ENCODE measurements at regions not wholly inside any gene's neighbourhood (a gene's known extent, or its start where the extent isn't known, plus 50 kb on each side); places are given as distances from the start of the nearest gene placed in this dataset.
A peak's percentile ranks its signal among the peaks of the same experiment; 100 is the strongest.

DNA sequence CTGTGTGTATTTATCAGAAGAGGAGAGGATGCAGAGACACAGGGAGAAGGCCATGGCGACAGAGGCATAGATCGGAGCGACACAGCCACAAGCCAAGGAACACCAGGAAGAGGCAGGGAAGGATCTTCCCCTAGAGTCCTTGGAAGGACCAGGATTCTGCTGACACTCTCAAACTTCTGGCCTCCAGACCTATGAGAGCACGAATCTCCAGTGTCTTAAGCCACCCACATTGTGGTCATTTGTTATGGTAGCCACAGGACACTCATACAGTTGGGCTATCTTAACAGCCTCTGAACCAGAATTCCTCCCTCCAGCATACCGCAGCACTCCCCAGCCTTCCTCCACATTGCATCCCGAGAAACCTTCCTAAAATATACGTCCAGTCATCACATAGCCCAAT is 367.0 kb upstream of the MGMT start:
- DNase-seq, result no peak

DNA sequence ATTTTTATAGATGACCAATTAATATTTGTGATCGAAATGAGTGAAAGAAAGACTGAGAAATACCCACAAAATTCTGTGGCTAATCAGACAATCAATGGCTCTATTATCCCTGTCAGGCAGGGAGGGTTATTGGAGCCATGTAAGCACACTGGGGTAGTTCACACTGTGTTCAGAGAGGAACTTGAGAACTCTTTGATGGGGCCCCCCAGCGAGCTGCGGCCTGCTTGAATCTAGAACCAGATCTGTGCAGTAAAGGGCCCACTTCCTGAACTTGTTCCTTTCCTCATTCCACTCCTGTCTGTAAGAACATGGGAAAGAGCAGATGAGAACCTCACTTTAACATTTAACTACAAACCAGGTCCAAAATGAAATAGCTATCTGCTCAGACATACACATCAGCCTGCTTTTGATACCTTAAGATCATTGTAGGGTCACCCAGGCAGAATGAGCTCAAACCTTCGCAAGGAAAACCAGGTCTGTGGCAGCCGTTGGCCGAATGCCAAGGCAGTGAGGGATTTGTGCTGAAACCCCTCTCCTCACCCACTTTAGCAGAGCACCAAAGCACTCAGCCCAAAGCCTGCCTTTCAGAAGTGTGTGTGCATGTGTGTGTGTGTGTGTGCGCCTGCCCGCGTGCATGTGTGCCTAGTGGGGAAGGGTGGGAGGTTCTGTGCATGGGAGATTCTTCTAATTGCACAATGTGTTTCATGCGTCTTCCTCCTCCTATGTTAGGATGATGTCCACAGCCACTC is 365.6 kb upstream of the MGMT start:
- DNase-seq, result peak in 1 of 3 donors; percentile 14

DNA sequence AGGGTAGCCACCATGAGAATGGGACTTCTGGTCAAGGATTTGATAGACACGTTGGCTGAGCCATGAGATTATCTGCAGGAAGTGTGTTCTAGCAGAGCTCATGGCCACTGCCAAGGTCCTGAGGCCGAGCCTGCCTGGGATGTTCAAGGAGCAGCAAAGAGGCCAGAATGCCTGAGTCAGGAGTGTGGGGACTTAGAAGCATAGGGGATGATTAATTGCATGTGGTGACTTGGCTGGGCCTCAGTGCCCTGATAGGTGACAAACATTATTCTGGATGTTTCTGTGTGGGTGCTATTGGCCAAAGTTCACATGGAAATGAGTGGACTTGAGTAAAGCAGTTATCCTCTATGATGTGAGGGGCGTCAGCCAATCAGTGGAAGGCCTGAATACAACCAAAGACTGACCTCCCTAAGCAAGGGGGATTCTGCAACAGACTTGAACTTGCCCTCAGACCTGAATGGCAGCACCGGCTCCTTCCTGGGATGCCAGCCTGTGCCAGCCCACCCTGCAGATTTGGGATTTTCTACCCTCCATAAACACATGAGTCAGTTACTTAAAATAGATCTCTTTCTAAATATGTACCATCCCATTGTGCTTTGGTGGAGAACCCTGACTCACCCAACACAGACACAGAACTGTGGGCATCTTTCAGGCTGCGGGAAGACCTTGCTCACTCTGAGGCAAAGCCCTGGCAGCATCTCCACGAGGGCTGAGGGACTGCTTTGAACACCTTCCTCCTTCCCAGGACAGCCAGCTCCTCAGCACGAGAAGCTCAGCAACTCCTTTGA is 363.9 kb upstream of the MGMT start:
- DNase-seq, result no peak

GRCh38 chr10:129104266-129105045 is 362.6 kb upstream of the MGMT start:
- DNase-seq, result no peak

GRCh38 chr10:129105266-129105665 is 361.8 kb upstream of the MGMT start:
- peak in 2 of 3 donors; percentile 12 to 17 for DNase-seq

DNA sequence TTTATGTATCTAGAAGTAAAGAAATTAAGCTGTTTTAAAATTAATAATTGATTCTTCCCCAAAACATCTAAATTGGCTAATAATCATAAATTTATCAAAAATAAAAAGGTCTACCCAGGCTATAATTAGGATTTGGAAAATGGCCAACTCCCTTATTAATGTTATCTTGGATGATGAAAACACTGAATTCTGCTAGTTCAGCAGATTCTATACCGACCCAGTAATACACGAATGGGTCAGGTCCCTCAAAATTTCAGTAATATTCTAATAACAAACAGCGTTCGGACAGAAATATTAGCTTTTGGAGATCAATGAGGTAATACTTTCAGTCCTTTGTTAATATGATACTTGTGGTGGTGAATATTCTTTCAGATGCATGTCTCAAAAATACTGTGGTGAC is 360.7 kb upstream of the MGMT start:
- no peak for DNase-seq

DNA sequence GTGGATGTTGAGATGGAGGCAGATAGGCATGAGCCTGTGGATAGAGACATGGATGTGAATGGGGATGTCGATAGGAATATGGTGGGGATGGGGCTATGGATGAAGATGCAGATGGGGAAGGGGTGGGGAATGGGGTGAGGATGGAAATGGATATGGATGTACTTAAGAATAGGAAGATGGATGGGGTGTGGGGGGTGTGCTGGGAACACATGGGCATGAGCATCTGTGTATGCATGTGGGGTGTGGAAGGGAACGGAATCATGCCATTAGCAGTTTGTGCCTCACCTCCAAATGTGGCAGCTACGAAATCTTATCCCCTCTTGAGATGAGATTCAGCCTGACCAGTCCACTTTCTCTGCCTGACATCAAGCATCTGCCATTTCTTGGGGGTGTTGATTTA is 359.5 kb upstream of the MGMT start:
- DNase-seq, result no peak

DNA sequence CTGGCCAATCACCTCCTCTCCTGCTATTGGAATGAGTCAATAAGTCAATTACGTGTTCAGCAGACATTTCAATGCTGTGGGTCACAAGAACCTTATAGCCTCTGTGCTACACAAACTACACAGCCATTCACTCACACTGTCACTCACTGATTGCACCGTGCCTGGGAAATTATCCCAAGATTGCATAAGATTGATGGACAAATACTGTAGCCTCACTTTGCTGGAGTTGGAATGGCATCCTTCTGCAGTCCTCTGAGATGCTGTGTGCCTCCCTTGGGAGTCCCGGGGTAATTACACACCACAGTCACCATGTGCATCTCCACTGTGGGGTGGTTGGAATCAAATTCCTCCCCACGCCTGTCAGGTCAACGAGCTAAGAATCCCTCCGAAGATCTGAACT is 358.7 kb upstream of the MGMT start:
- no peak for DNase-seq

DNA sequence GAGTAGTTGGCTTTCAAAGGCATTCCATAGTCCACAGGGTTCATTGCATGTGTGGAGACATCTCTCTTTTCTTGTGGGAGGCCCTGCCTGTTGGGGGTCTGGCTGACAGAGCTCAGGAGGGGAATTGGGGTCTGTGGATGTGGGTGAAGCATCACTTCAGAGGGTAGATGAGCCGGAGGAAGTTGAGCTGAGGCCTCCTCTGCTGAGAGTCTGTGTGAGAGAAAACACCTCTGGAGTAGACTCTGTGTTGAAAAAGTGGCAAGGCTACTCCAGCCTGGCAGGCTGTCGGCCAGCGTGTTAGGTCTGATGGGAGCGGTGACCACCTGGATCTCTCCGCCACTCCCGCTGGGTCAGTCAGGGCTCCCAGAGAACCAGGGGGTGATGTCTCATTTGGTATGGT is 358.0 kb upstream of the MGMT start:
- no peak for DNase-seq

DNA sequence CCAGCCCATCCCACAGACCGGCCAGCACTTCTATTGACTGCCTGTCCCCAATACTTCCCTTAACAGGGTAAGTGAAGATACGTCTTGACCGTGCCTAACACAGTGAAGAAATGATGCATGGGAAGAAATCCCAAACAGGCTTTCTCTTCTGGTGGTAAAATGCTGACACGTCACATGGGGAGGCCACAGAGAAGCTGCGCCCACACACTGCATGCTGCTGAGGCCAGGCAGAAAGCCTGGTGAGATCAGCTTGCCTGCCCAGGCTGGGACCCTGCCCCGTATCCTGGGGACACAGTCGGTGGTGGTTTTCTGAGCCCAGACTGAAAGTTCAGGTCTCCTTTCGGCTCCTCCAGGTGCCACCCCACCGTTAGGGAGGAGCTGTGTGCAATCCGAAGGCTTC is 356.3 kb upstream of the MGMT start:
- DNase-seq, result no peak

GRCh38 chr10:129111922-129112321 is 355.1 kb upstream of the MGMT start:
- no peak for DNase-seq

DNA sequence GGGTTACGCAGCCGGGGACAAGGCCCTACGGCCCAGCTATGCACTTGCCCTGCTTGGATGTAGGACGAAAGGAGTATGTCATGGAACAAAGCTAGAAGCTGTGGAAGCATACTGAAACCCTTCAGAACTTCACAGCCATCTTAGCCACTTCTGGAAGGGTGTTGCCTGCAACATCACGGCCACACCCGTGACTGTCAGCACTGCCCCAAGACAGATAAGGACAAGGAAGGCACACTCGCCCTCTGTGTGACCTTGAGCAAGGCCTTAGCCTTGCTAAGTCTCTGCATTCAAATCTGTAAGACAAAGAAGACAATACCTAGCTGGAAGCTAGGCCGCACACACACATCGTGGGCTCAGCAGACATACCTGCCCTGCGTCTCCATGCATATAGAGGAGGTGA is 352.5 kb upstream of the MGMT start:
- no peak for DNase-seq

DNA sequence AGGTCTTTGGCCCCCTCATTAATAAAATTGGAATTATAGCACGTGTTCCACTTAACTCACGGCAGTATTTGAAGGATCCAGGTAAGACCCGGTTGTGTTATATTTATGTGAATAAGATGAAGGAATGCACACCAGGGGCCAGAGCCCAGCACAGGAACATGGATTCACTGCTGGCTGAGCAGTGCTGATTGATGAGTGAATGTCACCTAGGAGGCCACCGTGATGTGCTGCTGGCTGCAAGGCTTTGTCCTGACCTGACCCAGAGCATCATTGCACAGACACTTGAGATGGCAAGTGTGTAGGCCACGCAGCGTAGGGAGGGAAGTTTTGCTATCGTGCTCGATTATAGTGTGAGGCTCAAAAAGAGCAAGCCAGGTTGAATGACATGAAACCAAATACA is 350.7 kb upstream of the MGMT start:
- no peak for DNase-seq

GRCh38 chr10:129120441-129120840 is 346.6 kb upstream of the MGMT start:
- no peak for DNase-seq

DNA sequence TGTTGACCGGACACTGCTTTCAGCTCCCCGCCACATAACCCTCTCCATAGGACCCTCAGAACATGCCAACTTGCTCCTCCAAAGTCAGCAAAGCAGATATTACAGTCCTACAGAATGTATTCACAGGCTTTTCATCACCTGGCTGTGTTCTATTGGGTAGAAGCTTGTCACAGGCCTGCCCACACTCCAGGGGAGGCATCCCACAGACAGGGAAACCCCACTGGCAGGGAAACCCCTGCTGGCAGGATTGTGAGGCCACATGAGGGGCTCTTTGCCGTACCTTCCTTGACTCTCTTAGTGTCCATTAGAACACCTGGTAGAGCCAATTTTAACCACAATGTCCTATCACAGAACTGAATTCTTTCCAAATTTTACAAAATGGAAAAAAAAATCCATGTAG is 344.2 kb upstream of the MGMT start:
- no peak for DNase-seq

GRCh38 chr10:129123428-129123827 is 343.6 kb upstream of the MGMT start:
- peak in 1 of 3 donors; percentile 33 for DNase-seq

DNA sequence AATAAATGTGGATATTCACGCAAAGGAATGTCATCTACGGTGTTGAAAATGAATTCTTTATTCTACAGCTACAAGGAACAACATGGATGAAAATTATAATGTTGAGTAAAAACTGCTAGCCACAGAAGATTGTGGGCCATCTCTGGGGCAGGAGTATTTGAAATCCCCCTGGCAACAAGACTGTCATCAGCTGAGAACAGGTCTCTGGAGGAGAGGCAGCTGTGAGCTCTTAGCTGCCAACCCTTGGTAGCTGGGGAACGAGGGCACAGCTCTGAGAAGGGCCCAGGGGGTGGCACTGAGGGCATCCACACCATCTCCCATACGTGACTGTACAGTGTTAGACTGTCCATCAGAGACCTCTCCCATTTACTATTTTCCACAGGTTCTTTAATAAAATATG is 340.1 kb upstream of the MGMT start:
- DNase-seq, result no peak

DNA sequence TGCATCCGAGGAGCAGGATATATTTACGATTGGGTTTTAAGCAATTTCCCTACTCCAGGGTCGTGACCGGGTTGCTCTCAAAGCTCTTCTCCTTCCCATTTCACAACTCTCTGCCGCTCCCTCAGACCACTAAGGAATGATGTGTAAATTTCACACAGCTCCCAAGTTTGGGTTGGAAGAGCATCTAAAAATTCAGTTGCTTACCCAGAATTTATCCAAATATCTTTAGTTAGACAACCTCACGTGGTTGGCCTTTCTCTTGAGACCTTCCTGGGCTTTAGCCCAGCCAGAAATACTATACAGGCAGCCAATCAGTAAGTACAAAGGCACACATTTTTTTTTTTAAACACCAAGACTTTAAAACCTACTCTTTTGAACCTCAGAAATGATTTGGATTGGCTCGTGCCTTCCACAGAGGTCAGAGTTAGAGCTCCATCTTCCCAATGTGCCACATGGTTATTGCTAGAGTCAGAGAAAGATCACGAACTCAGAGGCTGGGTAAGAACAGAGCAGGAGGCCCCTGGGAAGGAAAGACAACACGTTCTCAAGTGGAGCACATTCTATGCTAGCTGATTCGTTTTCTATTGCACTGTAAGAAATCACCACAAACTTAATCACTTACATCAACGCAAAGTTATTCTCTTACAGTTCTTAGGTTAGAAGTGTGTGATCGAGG is 335.4 kb upstream of the MGMT start:
- DNase-seq, result peak; percentile 65 to 92 (median 81)

GRCh38 chr10:129133856-129134255 is 333.2 kb upstream of the MGMT start:
- DNase-seq, result no peak

- no peak for DNase-seq
These were observed 332.7 kb upstream of the MGMT start for GRCh38 chr10:129134371-129134770.

DNA sequence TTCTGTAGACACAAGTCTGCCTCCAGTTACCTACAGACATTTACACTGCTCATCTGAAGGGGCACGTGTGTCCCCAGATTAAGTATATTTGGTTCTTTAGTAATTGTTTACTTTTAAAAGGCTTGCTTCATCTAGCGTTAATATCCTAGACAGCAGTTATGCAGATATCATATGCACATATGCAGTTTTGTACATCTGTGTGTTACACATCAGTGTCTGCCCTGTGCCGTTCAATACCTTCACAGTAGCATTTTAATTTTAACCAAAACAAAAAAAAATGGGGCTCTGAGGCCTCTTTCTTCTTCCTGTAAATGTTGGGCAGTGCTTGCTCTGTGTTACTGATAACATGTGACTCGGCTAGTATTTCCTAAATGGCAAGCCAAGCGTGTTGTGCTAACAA is 331.4 kb upstream of the MGMT start:
- no peak for DNase-seq

DNA sequence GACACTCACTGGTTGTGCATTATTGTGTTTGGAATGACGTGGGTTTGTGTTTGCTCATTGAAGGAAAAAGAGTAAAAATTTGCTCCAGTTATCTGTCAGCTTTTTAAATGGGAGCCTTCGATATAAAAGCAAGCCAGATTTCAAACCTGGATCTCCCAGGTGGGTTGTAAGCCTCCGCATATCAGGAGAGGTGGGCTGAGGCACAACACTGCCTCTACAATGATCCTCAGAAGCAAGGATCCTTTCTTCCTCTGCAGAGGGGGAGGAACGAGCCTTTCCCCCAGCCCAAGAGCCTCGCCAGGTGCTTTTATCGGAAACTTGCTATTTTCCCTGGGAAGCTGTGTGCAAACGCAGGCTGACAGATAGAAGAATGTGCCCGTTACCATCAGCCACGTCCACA is 331.0 kb upstream of the MGMT start:
- no peak for DNase-seq

Measured in muscle of back (tissue), 3 donors.